GM12875 (cell line): ENCODE measurements at regions not wholly inside any gene's neighbourhood (a gene's known extent, or its start where the extent isn't known, plus 50 kb on each side); places are given as distances from the start of the nearest gene placed in this dataset.

Source experiments
- H3K4me3 ChIP-seq: one replicate; pipeline ENCODE4 v1.5.1; 2011; ENCODE audit warnings: low read depth, low read length, control low read depth
- CTCF ChIP-seq: IDR thresholded peaks from 2 replicates; pipeline ENCODE4 v1.5.1; 2011; ENCODE audit warnings: low read depth, mild to moderate bottlenecking, control low read depth, inconsistent platforms, low read length, moderate library complexity, borderline replicate concordance; ENCODE audit not compliant: insufficient read depth

- H3K4me3 ChIP-seq, result no peak overlapping the region
- TF ChIP-seq CTCF, result no peak
These were observed 481.6 kb downstream of the PCNX1 start for GRCh38 chr14:71388862-71389261.

GRCh38 chr14:71394386-71394785 lies 487.1 kb downstream of the PCNX1 start:
- no peak overlapping the region for H3K4me3 ChIP-seq
- no peak for TF ChIP-seq CTCF

GRCh38 chr14:71395151-71395604 lies 487.9 kb downstream of the PCNX1 start:
- TF ChIP-seq CTCF, result no peak
- no peak overlapping the region for H3K4me3 ChIP-seq

- no peak for TF ChIP-seq CTCF
- H3K4me3 ChIP-seq, result no peak overlapping the region
These were observed 488.4 kb downstream of the PCNX1 start for GRCh38 chr14:71395636-71396035.

GRCh38 chr14:71396050-71396677 lies 488.9 kb downstream of the PCNX1 start:
- no peak overlapping the region for H3K4me3 ChIP-seq
- no peak for TF ChIP-seq CTCF

- no peak for TF ChIP-seq CTCF
- no peak overlapping the region for H3K4me3 ChIP-seq
These were observed 490.1 kb downstream of the PCNX1 start for GRCh38 chr14:71397371-71397770.

GRCh38 chr14:71398450-71398849 lies 491.2 kb downstream of the PCNX1 start:
- H3K4me3 ChIP-seq, result no peak overlapping the region
- no peak for TF ChIP-seq CTCF
